GM03348 (cell line): ENCODE measurements at regions not wholly inside any gene's neighbourhood (a gene's known extent, or its start where the extent isn't known, plus 50 kb on each side); places are given as distances from the start of the nearest gene placed in this dataset.
"Not testable (repeated sequence)": the region's sequence is repeated elsewhere in the genome, so short reads cannot be mapped to it uniquely, and the experiment has no call there.

ENCODE experiments used
- DNase-seq: peaks from one replicate; pipeline ENCODE4 v3.0.0; 2012; ENCODE audit warnings: low spot score

DNA sequence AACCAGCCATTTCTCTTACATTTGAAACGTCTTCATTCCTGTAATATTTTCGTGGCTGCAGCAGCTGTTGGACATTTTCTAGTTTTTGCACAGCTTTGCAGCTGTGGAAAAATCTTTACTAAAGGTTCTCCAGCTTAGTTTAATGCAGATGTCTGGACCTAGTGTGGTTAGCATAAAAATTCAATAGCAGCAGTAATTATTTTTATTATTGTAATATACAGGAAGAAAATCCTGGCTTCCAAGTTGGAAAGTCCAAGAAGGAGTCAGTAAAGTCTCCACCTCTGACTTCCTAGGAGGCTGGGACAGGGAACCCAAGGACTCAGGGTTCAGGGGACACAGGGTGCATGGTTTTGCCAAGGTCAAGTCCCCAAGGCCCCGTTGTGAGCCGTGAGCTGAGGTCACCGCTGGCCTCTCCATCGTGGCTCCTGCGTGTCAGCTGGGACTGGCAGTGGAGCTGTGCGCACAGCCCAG lies 230.6 kb downstream of the FNDC1 start:
- DNase-seq: no peak

DNA sequence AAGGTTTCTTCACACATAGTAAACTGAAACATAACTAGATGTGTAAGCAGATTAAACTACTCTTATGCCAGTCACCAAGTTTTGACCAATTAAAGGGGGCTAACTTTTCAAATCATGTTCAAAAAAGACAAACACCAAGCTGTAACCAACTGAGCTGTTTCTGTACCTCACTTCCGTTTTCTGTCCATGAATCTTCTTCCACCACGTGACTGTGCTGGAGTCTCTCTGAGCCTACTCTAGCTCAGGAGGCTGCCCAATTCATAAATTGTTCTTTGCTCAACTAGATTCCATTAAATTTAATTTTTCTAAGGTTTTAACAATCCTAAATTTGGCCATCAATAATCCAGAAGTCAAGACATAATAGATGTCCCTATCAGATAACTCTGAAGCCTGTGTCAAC lies 229.4 kb downstream of the FNDC1 start:
- DNase-seq: no peak

DNA sequence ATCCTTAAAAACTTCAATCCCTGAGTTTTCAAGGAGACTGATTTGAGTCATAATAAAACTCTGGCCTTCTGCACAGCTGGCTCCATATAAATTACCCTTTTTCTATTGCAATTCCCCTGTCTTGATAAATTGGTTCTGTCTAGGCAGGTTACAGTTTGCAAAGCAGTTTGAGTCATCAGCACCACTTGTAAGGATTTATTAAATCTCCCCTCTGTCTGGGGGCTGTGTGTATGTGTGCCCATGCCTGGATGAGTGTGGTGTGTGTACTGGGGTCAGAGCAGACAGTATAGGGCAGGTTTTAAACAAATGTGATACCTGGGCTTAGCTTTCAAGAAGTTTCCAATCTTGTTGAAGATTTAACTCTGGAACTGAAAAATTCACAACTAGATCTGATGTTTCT lies 228.6 kb downstream of the FNDC1 start:
- DNase-seq: no peak

GRCh38 chr6:159395609-159396008 lies 226.4 kb downstream of the FNDC1 start:
- DNase-seq: no peak

DNA sequence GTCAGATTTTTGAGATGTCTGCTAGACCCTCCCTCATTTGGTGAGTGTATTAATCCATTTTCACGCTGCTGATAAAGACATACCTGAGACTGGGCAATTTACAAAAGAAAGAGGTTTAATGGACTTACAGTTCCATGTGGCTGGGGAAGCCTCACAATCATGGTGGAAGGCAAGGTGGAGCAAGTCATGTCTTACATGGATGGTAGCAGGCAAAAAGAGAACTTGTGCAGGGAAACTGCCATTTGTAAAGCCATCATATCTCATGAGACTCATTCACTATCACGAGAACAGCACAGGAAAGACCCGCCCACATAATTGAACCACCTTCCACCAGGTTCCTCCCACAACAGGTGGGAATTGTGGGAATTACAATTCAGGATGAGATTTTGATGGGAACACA lies 223.5 kb downstream of the FNDC1 start:
- DNase-seq: not testable (repeated sequence)

DNA sequence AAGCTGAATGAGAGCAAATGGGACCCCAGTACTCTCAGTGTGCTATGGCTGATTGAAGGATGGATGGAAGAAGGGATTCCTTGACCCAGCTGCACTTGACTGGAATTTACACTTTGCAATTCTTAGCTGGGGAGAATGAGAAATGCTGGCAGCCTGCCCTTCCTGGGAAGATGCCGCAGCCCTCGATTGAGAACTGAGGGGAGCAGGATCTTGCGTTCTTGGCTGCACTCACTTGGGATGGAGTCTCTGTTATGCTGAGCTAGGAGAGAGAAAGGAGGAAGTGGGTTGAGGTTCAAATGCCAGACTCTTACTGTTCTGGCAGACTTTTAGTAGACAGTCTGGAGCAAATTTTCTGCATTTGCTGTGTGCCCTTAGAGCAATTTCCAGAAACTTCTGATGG lies 221.2 kb downstream of the FNDC1 start:
- peak; percentile 46 for DNase-seq

DNA sequence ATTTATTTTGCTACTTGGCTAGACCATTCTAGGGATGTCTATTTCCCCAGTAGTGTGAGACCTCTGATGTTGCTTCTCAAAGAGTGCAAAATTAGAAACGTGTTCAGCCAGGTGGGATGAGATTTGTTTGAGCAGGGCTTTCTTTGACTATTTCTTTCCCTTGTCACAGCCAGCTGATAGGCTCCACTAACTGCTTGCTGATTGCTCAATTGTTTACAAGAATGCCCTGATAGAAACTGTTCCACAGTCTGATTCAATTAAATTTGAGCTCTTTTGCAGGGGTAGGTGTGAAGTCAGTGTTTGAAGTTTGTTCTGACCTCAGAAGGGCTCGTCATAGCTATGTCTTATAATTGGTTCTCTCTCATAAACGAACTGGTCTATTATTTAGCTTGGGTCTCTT lies 220.5 kb downstream of the FNDC1 start:
- DNase-seq: no peak

DNA sequence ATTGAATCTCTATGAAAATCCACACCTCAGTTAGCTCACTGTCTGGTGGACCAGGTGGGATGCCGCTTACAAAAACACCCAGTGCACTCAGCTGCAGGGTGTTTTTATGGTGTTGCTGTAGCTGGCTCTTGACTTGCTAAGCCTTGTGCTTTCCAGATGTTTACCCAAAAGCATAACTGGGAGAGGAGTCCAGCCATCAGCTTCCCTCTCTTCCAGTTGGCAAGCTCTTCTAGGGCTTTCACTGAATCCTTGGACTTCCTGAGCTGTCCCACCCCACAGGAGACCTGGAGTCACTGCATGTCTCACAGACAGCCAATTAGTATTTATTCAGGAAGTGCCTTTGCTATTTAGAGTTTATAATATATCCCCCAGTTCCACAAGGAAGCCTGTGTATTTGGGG lies 210.9 kb downstream of the FNDC1 start:
- no peak for DNase-seq

DNA sequence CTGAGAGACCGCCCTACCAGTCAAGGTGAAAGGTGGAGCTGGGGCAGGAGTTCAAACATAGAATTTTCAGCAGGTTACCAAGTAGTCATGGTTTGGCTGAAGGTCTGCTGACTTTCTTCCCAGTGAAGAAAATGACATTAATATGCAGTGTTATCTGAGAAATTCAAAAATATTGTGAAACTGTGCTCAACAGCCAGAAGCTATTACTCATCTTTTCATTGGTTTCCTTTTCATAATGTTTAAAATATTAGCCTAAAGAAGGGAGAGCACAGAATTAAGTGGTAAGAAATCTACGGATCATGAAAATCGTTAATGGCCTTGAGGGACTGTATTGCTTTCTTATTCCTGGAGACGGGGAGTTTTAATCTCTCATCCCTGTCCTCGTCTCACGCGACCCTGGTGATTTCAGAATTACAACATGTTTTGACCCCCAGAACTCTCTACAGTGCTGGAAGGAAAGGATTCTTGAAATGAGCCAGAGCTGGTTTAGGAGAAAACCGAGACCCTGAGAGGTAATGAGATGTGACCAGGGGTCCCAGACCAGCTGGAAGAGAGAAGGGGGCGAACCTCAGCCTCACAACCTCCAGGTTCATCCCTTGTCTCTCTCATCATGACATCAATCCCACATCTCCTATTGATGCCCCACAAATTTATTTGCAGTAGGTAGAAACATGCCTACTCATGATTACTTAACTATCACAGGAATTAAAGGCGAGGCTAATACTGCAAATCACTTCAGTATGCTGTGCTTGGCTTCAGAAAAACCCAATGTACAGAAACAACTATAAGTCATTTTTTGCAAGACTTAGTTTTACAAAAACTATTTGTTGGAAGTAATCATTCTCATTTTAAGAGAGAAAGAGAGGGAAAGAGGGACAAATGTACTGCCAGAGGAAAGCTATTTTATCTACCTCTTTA lies 209.5 kb downstream of the FNDC1 start:
- DNase-seq: peak; percentile 57

GRCh38 chr6:159376516-159377158 lies 207.4 kb downstream of the FNDC1 start:
- peak; percentile 76 for DNase-seq

GRCh38 chr6:159375014-159375413 lies 205.8 kb downstream of the FNDC1 start:
- DNase-seq: no peak

- DNase-seq: no peak
Measured at GRCh38 chr6:159373670-159374069, 204.5 kb downstream of the FNDC1 start.

DNA sequence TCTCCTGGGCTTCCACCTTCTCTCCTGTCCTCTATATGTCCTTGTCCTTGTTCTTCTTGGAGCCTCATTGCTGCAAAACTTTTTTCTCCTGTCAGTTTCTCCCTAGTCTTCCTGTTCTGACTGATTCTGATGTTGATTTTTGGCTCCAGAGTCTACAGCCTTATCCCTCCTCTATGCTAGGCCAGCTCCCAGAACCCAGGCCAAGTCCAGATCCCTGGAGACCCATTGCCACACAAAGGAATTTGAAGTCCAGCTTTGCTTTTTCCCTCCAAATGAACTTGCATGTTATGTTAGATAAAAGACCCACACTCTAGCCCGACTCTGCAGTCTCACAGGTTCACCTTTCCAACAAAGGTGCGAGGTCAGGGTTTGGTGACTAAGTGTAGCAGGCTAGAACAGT lies 203.1 kb downstream of the FNDC1 start:
- no peak for DNase-seq

GRCh38 chr6:159360306-159360705 lies 191.1 kb downstream of the FNDC1 start:
- DNase-seq: peak; percentile 68

DNA sequence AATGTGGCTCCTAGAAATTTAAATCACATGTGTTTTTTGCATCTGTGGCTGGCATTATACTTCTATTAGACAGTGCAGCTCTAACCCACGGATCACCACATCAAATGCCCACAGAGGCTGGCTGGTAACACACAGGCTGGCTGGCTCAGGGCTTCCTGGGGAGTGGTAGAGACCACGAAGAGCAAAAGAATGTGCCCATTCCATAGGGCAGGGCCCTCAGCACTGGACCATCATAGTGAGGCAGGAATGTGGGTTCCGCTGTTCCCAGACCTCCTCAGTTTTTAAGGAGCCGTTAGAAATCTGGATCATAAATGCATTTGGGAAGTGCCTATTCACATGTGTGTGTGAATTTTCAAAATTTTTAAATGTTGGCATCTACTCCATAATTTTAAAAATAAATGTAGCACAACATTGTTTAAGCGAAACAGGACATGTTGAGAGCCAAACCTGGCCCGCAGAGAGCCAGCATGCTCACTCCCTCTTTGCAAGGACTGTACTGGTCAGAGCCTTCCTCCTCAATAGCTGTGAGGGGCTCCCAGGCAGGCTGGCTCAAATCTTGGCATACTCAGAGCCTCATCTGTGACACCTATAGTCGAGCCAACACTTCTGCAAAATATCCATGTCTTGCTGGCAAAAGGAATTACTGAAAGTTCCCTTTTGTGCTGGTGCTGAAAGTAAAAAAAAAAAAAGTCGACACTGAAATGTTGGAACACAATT lies 190.5 kb downstream of the FNDC1 start:
- no peak for DNase-seq

GRCh38 chr6:159358562-159358961 lies 189.4 kb downstream of the FNDC1 start:
- DNase-seq: no peak

DNA sequence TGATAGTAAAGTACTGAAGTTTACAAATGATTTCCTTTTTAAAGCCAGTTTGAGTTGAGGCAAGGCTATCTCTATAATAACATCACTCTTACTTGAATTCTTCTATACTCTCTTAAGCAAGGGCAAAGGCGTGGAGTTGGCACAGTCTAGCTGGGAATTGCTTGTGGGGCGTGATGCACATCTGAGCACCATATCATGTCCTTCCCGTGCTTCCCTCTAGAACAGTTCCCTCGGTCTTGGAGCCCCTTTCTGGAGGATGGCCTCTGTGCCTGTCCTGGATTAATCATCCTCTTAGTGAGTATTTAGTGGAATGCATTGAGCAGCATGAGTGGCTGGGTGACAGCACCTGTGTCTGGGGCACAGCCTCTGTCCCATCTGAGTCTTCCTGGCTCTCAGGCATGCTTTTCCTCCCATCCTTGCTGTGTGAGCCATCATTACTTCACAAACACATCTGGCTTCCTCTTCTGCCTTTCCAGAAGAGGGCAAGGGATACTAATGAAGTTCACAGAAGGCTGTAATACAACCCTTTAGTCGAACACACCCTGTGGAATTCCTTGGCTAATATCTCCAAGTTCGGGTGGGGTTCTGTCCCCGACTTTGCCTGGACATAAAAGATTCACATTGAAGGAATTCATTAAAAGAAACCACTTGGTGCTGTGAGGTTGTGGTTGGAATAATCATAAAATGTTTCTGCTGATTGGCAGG lies 188.2 kb downstream of the FNDC1 start:
- no peak for DNase-seq

DNA sequence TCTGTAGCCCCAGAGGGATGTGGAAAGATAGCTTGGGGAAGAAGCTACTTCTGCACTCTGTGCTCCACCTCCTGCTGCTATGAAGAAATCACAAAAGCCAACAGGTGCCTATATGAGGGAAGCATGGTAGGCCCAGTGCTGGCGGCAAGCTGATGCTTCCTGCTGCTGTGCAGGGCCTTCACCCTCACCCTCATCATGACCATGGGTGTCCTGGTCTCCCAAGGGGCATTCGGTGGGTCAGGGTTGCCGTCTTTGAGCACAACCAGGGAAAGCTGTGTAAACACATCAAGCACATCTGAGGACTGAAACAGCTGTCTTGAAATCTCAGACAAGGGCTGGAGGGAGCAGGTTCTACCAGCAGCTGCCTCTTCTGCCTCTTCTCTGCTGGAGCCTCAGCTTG lies 184.0 kb downstream of the FNDC1 start:
- no peak for DNase-seq

- DNase-seq: no peak
Measured at GRCh38 chr6:159351707-159352106, 182.5 kb downstream of the FNDC1 start.

GRCh38 chr6:159349915-159350314 lies 180.7 kb downstream of the FNDC1 start:
- no peak for DNase-seq

- DNase-seq: no peak
Measured at GRCh38 chr6:159343709-159344108, 174.5 kb downstream of the FNDC1 start.

DNA sequence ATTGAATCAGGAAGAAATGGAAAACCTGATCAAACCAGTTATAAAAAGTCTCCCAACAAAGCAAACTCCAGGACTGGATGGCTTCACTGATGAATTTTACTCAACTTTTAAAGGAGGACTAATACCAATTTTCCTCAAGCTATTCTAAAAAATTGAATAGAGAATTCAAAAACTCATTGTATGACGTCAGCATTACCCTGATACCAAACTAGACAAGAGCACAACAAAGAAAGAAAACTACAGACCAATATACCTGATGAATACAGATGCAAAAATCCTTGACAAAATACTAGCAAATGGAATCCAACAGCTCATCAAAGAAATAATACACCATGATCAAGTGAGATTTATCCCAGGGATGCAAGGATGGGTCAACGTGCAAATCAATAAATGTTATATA lies 172.9 kb downstream of the FNDC1 start:
- no peak for DNase-seq
